Epidermal melanocyte (primary cell): ENCODE measurements at regions not wholly inside any gene's neighbourhood (a gene's known extent, or its start where the extent isn't known, plus 50 kb on each side); places are given as distances from the start of the nearest gene placed in this dataset.
"Not testable (repeated sequence)": the region's sequence is repeated elsewhere in the genome, so short reads cannot be mapped to it uniquely, and the experiment has no call there.

Source experiments
- DNase-seq: peaks from one replicate; pipeline ENCODE4 v3.0.0; 2011; ENCODE audit warnings: low spot score; ENCODE audit not compliant: insufficient read length

GRCh38 chr14:23829736-23830471, 123.7 kb upstream of the DHRS4 start:
- no peak for DNase-seq

DNA sequence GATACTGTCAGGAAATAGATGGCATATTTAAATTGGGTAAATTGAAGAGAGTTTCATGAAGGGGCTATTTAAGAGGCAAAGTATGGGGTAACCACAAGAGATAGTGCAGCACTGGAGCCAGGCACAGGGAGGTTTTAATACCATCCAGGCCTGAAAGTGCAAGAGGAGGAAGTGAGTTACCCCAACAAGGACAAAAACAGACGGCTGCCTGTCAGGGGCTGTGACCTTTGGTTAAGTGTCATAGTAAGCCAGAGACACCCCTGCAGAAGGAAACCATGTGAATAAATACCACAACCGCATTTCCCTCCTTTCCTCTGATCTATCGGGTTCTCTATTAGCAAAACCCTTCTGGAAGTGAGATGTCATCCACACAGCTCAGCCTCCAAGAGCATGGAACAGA, 122.0 kb upstream of the DHRS4 start:
- no peak for DNase-seq

- DNase-seq: no peak
These were observed 91.9 kb upstream of the DHRS4 start for GRCh38 chr14:23861666-23862065.

GRCh38 chr14:23862513-23862912, 91.1 kb upstream of the DHRS4 start:
- DNase-seq: no peak

DNA sequence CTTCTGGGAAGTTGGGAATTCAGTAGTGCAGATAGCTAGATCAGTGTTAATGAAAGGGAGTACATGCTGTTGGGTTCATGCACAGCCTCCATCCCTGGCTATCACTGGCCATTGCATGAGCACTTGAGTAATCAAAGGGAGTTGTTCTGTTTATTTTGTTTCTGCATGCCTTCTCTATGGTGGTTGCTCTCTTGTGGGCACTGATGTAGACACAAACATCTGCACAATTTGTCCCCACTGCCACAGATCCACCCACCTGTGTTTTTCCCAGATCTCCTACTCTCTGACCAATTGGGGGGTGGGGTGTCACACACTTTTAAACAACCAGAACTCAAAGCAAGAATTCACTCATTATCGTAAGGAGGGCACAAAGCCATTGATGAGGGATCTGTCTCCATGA, 89.7 kb upstream of the DHRS4 start:
- DNase-seq: no peak

DNA sequence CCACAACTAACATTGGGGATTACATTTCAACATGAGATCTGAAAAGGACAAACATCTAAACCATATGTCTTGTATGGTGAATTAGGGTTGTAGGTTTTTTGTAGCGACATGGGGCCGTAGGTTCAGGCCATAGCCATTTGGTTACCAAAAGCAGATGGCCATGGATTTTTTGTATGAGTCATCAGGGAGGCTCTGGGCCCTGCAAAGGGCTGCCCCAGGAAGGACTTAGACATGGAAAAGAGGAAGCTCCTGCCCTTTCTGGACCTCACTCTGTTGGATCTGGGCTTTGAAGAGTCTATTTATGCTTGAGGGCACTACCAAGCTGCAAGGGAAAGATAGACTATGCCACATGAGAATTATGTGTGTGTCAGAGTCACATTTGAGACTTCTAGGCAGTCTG, 89.3 kb upstream of the DHRS4 start:
- no peak for DNase-seq

- no peak for DNase-seq
These were observed 88.7 kb upstream of the DHRS4 start for GRCh38 chr14:23864861-23865260.

GRCh38 chr14:23865502-23865901, 88.1 kb upstream of the DHRS4 start:
- no peak for DNase-seq

DNA sequence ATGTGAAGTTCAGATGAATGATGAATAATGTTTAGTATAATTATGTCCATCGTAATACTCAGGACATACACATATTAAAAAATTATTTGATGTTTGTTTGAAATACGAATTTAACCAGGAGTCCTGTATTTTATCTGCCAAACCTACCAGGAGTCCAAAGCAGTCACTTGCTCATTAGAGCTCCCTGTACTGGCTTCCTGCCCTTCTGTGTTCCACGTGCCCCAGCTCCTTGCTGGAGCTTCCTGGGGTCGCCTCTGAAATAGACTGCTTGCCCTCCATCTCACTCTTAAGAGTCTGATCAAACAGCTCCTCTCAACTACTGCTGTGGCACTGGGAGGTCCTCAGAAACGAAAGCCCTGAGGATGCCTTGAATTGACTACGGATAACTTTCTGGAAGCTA, 87.3 kb upstream of the DHRS4 start:
- DNase-seq: no peak

DNA sequence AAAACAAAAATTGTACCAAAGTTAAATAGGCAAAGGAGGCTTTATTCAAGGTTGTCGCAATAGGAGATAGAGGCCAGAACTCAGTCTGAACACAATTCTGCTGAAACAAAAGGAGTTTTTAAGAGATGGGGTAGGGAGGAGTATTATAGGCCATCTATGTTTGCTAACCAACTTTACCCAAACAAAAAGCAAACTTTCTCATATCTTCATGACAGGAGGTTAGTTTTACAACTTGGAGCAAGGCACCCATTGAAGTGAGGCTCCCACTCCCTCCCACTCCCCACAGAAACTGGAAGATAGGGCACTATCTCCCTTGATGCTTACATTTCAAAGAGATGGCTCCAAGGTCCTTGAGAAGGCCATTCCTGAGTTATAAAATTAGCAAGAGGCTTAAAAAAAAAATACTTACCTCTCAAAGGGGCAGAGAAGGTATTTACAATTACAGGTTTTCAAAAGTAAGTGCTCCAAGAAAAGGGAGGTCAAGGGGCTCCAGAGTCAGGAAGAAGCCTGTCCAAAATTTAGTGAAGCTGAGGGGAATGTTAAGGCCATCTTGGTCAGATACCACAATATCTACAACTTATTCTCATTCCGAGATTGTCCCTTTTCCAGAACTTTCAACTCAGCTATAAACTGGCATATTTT, 84.4 kb upstream of the DHRS4 start:
- no peak for DNase-seq

DNA sequence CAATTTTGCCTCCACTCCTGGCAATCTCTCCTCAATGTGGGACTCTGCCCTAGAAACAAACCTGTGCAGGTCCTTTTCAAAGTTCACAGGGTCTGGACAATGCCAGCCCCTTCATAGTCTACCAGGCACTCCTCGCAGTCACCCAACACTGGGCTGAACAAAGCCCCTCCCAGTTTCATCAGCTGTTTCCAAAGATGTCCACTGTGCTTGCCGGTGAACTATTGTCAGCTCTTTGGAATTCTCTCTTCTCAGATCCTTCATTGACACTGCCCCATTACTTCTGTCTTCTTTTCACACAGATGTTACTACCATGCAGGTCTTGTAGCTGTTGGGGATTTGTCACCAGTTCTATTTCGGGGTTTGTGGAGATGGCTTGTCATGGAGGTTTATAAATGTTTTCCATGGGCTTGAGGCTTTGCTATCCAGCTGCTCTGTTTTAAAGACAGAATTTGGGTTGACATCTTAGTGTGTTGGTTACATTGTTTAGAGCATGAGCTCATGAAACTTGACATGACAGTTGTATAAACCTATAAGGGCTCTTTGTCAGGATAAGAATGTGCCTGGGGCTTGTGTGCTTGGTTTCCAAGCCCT, 77.3 kb upstream of the DHRS4 start:
- DNase-seq: no peak

- DNase-seq: no peak
These were observed 76.5 kb upstream of the DHRS4 start for GRCh38 chr14:23877111-23877510.

DNA sequence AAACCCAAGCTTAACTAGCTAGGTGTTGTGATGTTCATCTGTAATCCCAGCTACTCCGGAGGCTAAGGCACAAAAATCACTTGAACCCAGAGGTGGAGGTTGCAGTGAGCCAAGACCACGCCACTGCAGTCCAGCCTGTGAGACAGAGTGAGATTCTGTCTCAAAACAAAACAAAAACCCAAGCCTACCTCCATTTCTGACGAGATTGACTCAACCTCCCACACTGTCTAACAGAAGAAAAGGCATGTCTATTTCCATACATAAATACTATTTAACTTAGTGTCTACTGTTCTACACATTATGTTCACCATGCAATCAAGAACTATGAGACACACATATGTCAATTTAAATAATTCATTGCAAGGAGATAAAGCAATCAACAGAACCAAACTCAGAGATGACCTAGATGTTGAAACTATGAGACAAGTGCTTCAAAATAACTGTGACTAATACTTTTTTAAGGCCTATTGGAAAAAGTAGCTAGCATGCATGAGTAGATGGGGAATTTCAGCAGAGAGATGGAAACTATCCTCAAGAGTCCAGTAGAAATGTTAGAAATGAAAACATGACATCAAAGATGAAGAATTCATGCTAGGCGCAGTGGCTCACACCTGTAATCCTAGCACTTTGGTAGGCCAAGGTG, 75.9 kb upstream of the DHRS4 start:
- no peak for DNase-seq

GRCh38 chr14:23881282-23881681, 72.3 kb upstream of the DHRS4 start:
- no peak for DNase-seq

DNA sequence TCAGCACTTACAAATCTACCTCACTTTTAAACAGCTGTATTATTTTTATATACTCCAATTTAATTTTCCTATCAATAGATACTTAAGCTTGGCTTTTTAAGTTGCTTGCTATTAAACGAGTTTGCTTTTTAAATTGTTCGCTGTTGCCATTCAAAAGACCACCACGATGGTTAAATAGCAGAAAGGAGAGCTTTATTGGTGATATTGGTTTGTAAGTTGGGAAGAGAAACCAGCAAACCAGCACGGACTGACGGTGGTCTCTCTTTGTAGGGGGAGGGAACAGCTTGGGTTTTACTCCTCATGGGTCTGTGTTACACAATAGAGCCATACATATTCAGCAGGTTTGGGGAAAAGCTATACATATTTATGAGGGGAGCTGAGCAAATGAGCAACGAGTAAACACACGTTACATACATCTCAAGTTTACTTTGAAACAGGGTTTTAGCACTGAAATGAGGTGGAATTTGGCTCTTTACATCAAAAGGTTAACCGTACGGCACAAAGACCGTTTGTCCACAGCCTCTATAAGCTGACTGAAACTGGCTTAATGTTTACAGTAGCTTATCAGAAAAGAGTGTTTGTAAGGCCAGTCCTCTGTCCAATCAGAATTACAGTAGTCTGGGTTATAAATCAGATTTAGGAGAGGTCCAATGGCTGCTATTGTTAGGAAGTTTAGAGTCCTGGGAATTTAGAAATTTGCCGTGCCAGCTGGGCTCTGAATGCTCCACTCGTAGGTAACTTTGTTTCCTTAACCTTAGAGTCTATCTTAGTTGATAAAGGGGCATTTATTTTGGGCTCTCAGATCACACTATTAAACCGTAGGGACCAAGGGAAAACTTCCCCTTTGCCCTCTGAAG, 69.7 kb upstream of the DHRS4 start:
- DNase-seq: no peak

- DNase-seq: no peak
These were observed 69.0 kb upstream of the DHRS4 start for GRCh38 chr14:23884541-23884904.

DNA sequence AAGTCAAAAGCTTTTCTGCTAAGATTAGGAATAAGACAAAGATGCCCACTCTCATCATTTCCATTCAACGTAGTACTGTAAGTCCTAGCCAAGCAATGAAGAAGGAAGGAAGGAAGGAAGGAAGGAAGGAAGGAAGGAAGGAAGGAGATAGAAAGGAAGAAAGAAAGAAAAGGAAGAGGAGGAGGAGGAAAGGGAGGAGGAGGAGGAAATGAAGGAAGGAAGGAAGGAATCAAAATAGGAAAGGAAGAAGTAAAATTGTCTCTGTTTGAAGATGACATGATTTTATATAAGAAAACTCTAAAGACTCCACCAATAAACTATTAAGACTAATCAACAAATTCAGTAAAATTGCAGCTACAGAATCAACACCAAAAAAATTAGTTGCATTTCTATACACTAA, 66.0 kb upstream of the DHRS4 start:
- no peak for DNase-seq

DNA sequence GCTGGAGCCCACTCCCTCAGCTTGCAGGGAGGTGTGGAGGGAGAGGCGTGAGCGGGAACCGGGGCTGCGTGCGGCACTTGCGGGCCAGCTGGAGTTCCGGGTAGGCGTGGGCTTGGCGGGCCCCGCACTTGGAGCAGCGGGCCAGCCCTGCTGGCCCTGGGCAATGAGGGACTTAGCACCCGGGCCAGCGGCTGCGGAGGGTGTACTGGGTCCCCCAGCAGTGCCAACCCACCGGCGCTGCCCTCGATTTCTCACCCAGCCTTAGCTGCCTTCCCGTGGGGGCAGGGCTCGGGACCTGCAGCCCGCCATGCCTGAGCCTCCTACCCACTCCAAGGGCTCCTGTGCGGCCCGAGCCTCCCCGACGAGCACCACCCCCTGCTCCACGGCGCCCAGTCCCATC, 61.9 kb upstream of the DHRS4 start:
- DNase-seq: not testable (repeated sequence)

GRCh38 chr14:23892289-23892688, 61.3 kb upstream of the DHRS4 start:
- DNase-seq: not testable (repeated sequence)

DNA sequence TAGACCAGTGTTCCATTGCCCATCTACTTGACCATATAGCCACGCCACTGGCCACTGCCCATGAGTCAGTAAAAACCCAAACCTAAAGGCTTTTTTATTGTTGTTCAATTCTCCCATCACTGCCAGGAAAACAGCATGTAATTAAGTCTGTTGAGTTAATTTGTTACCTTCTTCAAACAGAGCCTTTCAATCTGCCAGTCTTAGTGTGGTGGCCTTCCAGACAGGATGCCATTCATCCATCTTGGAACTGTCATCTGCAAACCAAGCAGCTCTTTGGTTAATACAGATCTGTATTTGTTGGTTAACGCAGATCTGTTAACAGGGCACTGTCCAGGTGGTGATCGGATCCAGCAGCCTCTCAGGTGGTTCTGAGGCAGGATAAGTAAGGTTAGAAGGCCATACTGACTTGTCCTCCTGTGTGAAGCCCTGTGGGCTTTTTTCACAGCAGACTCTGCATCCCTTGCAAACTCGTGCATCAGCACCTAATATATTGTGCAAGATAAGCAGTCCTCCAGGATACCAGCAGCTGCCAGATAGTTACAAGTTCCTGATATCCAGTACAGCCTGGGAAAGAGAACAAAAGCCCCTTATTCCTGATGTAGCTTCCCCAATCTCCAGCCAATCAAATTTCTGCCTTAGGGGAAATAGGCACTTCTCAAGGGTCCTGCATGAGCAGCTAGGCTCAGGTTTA, 59.1 kb upstream of the DHRS4 start:
- no peak for DNase-seq

DNA sequence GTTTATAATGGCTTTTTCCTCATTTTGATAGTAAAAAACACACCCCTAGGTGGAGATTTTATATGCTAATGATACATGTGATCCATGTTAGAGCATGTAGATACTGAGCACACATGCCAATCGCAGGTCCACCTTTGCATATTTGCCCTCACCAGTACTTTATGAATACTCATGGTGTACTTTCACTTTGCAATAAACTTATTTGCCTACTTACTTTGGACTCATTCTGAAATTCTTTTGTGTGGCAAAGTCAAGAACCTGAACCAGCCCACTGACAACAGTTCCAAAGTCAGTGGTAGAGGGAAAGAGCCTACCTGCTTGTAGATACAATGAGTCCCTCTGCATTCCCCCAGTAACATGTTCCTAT, 58.5 kb upstream of the DHRS4 start:
- DNase-seq: no peak
